ENCODE measurements at regions not wholly inside any gene's neighbourhood (a gene's known extent, or its start where the extent isn't known, plus 50 kb on each side); places are given as distances from the start of the nearest gene placed in this dataset.
"Not testable (repeated sequence)": the region's sequence is repeated elsewhere in the genome, so short reads cannot be mapped to it uniquely, and the experiment has no call there.

DNA sequence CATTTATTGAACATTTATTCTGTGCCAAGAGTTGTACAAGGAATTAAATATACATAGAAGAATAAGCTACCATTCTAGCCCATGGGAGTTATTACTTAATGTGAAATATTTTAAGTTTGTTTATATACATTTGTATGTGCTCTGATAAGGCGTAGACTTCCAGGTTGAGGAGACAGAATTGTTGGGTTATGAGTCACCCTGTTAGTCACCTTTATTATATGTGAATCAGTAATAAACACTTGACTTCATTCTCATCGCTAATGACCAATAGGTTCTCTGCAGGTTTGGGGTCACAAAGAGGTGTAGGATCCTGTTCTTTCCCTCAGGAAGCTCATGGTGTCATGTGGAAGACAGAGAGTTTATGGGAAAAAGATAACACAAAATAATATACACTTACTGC is 116.9 kb downstream of the SRGAP2 start:
- TF ChIP-seq POLR2A (IDR thresholded peaks at IDR 0.05; ENCODE audit: extremely low read depth, insufficient read length) = not testable (repeated sequence)
- TF ChIP-seq, protein P1, sequence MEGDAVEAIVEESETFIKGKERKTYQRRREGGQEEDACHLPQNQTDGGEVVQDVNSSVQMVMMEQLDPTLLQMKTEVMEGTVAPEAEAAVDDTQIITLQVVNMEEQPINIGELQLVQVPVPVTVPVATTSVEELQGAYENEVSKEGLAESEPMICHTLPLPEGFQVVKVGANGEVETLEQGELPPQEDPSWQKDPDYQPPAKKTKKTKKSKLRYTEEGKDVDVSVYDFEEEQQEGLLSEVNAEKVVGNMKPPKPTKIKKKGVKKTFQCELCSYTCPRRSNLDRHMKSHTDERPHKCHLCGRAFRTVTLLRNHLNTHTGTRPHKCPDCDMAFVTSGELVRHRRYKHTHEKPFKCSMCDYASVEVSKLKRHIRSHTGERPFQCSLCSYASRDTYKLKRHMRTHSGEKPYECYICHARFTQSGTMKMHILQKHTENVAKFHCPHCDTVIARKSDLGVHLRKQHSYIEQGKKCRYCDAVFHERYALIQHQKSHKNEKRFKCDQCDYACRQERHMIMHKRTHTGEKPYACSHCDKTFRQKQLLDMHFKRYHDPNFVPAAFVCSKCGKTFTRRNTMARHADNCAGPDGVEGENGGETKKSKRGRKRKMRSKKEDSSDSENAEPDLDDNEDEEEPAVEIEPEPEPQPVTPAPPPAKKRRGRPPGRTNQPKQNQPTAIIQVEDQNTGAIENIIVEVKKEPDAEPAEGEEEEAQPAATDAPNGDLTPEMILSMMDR (IDR thresholded peaks at IDR 0.05; ENCODE audit: low read depth, low read length) = not testable (repeated sequence)
- TF ChIP-seq, protein P2, sequence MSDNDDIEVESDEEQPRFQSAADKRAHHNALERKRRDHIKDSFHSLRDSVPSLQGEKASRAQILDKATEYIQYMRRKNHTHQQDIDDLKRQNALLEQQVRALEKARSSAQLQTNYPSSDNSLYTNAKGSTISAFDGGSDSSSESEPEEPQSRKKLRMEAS (IDR thresholded peaks at IDR 0.05; ENCODE audit: low read depth, low read length) = not testable (repeated sequence)

All from NB4 (cell line).